ENCODE measurements at regions not wholly inside any gene's neighbourhood (a gene's known extent, or its start where the extent isn't known, plus 50 kb on each side); places are given as distances from the start of the nearest gene placed in this dataset.

DNA sequence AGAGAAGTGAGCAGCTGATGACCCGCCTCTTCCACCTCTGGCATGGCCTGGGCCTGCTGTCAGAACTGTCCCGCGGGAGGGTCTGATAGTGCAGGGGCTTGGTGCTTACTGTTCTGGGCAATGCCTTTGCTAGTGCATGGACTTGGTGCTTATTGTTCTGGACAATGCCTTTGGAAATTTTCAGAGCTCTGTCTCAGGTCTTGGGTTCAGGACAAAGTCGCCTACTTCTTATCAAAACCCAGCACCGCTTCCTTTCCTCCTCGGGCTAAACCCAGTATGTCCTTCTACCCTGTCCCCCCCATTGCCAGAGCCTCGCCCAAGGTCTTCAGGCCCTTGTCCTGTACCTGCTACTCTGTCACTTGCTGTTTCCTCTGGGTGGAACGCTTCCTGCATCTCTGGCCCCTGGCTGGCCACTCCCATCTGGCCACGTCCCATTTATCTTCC is 149.6 kb downstream of the ACKR3 start:
- TF ChIP-seq, protein P1, sequence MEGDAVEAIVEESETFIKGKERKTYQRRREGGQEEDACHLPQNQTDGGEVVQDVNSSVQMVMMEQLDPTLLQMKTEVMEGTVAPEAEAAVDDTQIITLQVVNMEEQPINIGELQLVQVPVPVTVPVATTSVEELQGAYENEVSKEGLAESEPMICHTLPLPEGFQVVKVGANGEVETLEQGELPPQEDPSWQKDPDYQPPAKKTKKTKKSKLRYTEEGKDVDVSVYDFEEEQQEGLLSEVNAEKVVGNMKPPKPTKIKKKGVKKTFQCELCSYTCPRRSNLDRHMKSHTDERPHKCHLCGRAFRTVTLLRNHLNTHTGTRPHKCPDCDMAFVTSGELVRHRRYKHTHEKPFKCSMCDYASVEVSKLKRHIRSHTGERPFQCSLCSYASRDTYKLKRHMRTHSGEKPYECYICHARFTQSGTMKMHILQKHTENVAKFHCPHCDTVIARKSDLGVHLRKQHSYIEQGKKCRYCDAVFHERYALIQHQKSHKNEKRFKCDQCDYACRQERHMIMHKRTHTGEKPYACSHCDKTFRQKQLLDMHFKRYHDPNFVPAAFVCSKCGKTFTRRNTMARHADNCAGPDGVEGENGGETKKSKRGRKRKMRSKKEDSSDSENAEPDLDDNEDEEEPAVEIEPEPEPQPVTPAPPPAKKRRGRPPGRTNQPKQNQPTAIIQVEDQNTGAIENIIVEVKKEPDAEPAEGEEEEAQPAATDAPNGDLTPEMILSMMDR (IDR thresholded peaks at IDR 0.05) = no peak
- TF ChIP-seq ZFX (IDR thresholded peaks at IDR 0.05; ENCODE audit: borderline replicate concordance) = no peak

All from 22Rv1 (cell line).